Peyer's patch (tissue), 4 donors: ENCODE measurements at regions not wholly inside any gene's neighbourhood (a gene's known extent, or its start where the extent isn't known, plus 50 kb on each side); places are given as distances from the start of the nearest gene placed in this dataset.

Experiments
- DNase-seq, 3 donors: peaks; one replicate each; pipeline ENCODE4 v3.0.0-alpha.2; 2017 to 2019
- H3K27ac ChIP-seq, 4 donors: fragments of 200-600 bp; sonication (generic); one replicate each; pipeline ENCODE4 v1.5.1; 2016 to 2019
- H3K27me3 ChIP-seq, 2 donors: fragments of 200-600 bp; sonication (generic); one replicate each; pipeline ENCODE4 v1.5.1; 2019
- H3K36me3 ChIP-seq, 3 donors: fragments of 200-600 bp; sonication (generic); one replicate each; pipeline ENCODE4 v1.5.1; 2016 to 2019
- H3K4me1 ChIP-seq, 4 donors: fragments of 200-600 bp; sonication (generic); one replicate each; pipeline ENCODE4 v1.5.1; 2016 to 2019
- H3K4me3 ChIP-seq, 4 donors: fragments of 200-600 bp; sonication (generic); 1 replicate in 3 of 4; 2 replicates in 1 of 4; pipeline ENCODE4 v1.5.1; 2016 to 2019; ENCODE audit warnings: mild to moderate bottlenecking in 1 of 4
- H3K9me3 ChIP-seq, 4 donors: fragments of 200-600 bp; sonication (generic); one replicate each; pipeline ENCODE4 v1.5.1; 2016 to 2019; ENCODE audit warnings: mild to moderate bottlenecking in 1 of 4
- CTCF ChIP-seq, 6 experiments: fragments of 450-650 bp in 4 of 6; fragments of 200-600 bp in 2 of 6; sonication (generic) in 1 of 6; IDR thresholded peaks; one replicate each; pipeline ENCODE4 v1.5.1; 2017 to 2019; ENCODE audit warnings: antibody characterized with exemption in 6 of 6, mild to moderate bottlenecking in 3 of 6, moderate library complexity in 1 of 6
- POLR2A ChIP-seq, 2 donors: fragments of 450-650 bp; IDR thresholded peaks; one replicate each; pipeline ENCODE4 v1.5.1; 2017; ENCODE audit warnings: antibody characterized with exemption in 2 of 2, mild to moderate bottlenecking in 2 of 2, moderate library complexity in 2 of 2

- no peak overlapping the region for H3K27ac ChIP-seq
- H3K36me3 ChIP-seq, result no peaks in the 10 kb centered on the region
- TF ChIP-seq POLR2A (IDR thresholded peaks at IDR 0.05), result no peak
- no peak for TF ChIP-seq CTCF (IDR thresholded peaks at IDR 0.05)
- H3K4me3 ChIP-seq, result no peak overlapping the region
- H3K4me1 ChIP-seq, result no peaks in the 10 kb centered on the region
- no peak for DNase-seq
- H3K27me3 ChIP-seq, result no peaks in the 10 kb centered on the region
- H3K9me3 ChIP-seq, result no peaks in the 10 kb centered on the region
These were observed 101.0 kb downstream of the FOXG1 start for GRCh38 chr14:28867571-28867970.

GRCh38 chr14:28870033-28870564, 103.5 kb downstream of the FOXG1 start:
- Histone ChIP-seq H3K4me1 (no peaks in the 10 kb centered on the region), H3K27me3 (no peaks in the 10 kb centered on the region), H3K4me3 (no peak overlapping the region), H3K27ac (no peak overlapping the region), H3K36me3 (no peaks in the 10 kb centered on the region), H3K9me3 (no peaks in the 10 kb centered on the region)
- no peak for TF ChIP-seq CTCF (IDR thresholded peaks at IDR 0.05)
- no peak for TF ChIP-seq POLR2A (IDR thresholded peaks at IDR 0.05)
- no peak for DNase-seq

- H3K9me3 ChIP-seq, result no peaks in the 10 kb centered on the region
- H3K4me3 ChIP-seq, result no peak overlapping the region
- H3K36me3 ChIP-seq, result no peaks in the 10 kb centered on the region
- H3K4me1 ChIP-seq, result no peaks in the 10 kb centered on the region
- H3K27ac ChIP-seq, result no peak overlapping the region
- no peak for TF ChIP-seq POLR2A (IDR thresholded peaks at IDR 0.05)
- no peak for TF ChIP-seq CTCF (IDR thresholded peaks at IDR 0.05)
- no peaks in the 10 kb centered on the region for H3K27me3 ChIP-seq
- no peak for DNase-seq
These were observed 109.5 kb downstream of the FOXG1 start for GRCh38 chr14:28875934-28876571.

GRCh38 chr14:28876572-28876945, 110.0 kb downstream of the FOXG1 start:
- no peak overlapping the region for H3K4me3 ChIP-seq
- TF ChIP-seq POLR2A (IDR thresholded peaks at IDR 0.05) (no peak), CTCF (IDR thresholded peaks at IDR 0.05) (no peak)
- no peaks in the 10 kb centered on the region for H3K4me1 ChIP-seq
- no peaks in the 10 kb centered on the region for H3K9me3 ChIP-seq
- H3K27ac ChIP-seq, result no peak overlapping the region
- H3K27me3 ChIP-seq, result no peaks in the 10 kb centered on the region
- H3K36me3 ChIP-seq, result no peaks in the 10 kb centered on the region
- DNase-seq, result no peak

- Histone ChIP-seq H3K4me1 (no peaks in the 10 kb centered on the region), H3K27ac (no peak overlapping the region), H3K27me3 (no peaks in the 10 kb centered on the region), H3K9me3 (no peaks in the 10 kb centered on the region), H3K36me3 (no peaks in the 10 kb centered on the region), H3K4me3 (no peak overlapping the region)
- TF ChIP-seq CTCF (IDR thresholded peaks at IDR 0.05) (no peak), POLR2A (IDR thresholded peaks at IDR 0.05) (no peak)
- no peak for DNase-seq
These were observed 111.3 kb downstream of the FOXG1 start for GRCh38 chr14:28877923-28878322.
